Mucosa of descending colon (tissue), 3 donors: ENCODE measurements at regions not wholly inside any gene's neighbourhood (a gene's known extent, or its start where the extent isn't known, plus 50 kb on each side); places are given as distances from the start of the nearest gene placed in this dataset.

Experiments
- ATAC-seq: fragments of 200-7000 bp; cut with Tn5 transposase; one replicate; pipeline ENCODE4 v1.9.1; 2020; ENCODE audit warnings: mild to moderate bottlenecking, moderate library complexity
- DNase-seq, 3 donors: peaks; one replicate each; pipeline ENCODE4 v3.0.0-alpha.2; 2020
- H3K36me3 ChIP-seq: fragments of 200-600 bp; one replicate; pipeline ENCODE4 v1.8.0; 2021; ENCODE audit warnings: low read depth, mild to moderate bottlenecking
- H3K4me1 ChIP-seq: fragments of 200-600 bp; one replicate; pipeline ENCODE4 v1.8.0; 2021; ENCODE audit warnings: low read depth, mild to moderate bottlenecking
- H3K4me3 ChIP-seq: fragments of 200-600 bp; one replicate; pipeline ENCODE4 v1.8.0; 2021; ENCODE audit warnings: mild to moderate bottlenecking
- H3K9me3 ChIP-seq: fragments of 200-600 bp; one replicate; pipeline ENCODE4 v1.8.0; 2021; ENCODE audit warnings: mild to moderate bottlenecking
- CTCF ChIP-seq: fragments of 200-600 bp; IDR thresholded peaks from one replicate; pipeline ENCODE4 v1.8.0; 2022; ENCODE audit warnings: antibody characterized with exemption, mild to moderate bottlenecking
- intact Hi-C, 2 donors: fragments of 100-400 bp; cut with DNase I in 1 of 2; cut with micrococcal nuclease in 1 of 2; formaldehyde crosslinking; loops; one replicate each; pipeline versions ENCODE4 v1.11.0 to v1.11.1; 2022; cut with DNase I, micrococcal nuclease
- donor health status: DM: no; HTN: no; CAD: no; lungs with moderate emphysema.
- donor health status: DM: no; HTN: no; CAD: no.
- donor health status: DM: no; HTN: yes; CAD: no.

- H3K4me1 ChIP-seq, result no peaks in the 10 kb centered on the region
- ATAC-seq (no peak), DNase-seq (no peak)
- H3K4me3 ChIP-seq, result no peak overlapping the region
- no peak for TF ChIP-seq CTCF
- H3K36me3 ChIP-seq, result no peaks in the 10 kb centered on the region
- no peaks in the 10 kb centered on the region for H3K9me3 ChIP-seq
- intact Hi-C loops, result no loop called here
Observed at GRCh38 chrX:122777766-122778165, 406.3 kb upstream of the GRIA3 start.

- no peaks in the 10 kb centered on the region for H3K9me3 ChIP-seq
- H3K4me3 ChIP-seq, result no peak overlapping the region
- no peaks in the 10 kb centered on the region for H3K4me1 ChIP-seq
- no peaks in the 10 kb centered on the region for H3K36me3 ChIP-seq
- intact Hi-C loops, result no loop called here
- ATAC-seq (no peak), DNase-seq (no peak)
- TF ChIP-seq CTCF, result no peak
Observed at GRCh38 chrX:122783918-122784317, 400.2 kb upstream of the GRIA3 start.

GRCh38 chrX:122787231-122787630 lies 396.8 kb upstream of the GRIA3 start:
- DNase-seq, result no peak
- H3K9me3 ChIP-seq, result no peaks in the 10 kb centered on the region
- no peaks in the 10 kb centered on the region for H3K36me3 ChIP-seq
- no peak overlapping the region for H3K4me3 ChIP-seq
- intact Hi-C loops, result no loop called here
- no peak for TF ChIP-seq CTCF
- H3K4me1 ChIP-seq, result no peaks in the 10 kb centered on the region
- ATAC-seq, result no peak

- H3K9me3 ChIP-seq, result no peaks in the 10 kb centered on the region
- intact Hi-C loops, result no loop called here
- ATAC-seq, result no peak
- TF ChIP-seq CTCF, result no peak
- H3K36me3 ChIP-seq, result no peaks in the 10 kb centered on the region
- H3K4me1 ChIP-seq, result no peaks in the 10 kb centered on the region
- no peak overlapping the region for H3K4me3 ChIP-seq
- no peak for DNase-seq
Observed at GRCh38 chrX:122788216-122788615, 395.9 kb upstream of the GRIA3 start.

GRCh38 chrX:122790376-122791095 lies 393.5 kb upstream of the GRIA3 start:
- intact Hi-C loops, result no loop called here
- Histone ChIP-seq H3K4me3 (no peak overlapping the region), H3K36me3 (no peaks in the 10 kb centered on the region), H3K9me3 (no peaks in the 10 kb centered on the region), H3K4me1 (no peaks in the 10 kb centered on the region)
- ATAC-seq (no peak), DNase-seq (no peak)
- TF ChIP-seq CTCF, result no peak

- no peak for ATAC-seq
- no peak for TF ChIP-seq CTCF
- intact Hi-C loops, result no loop called here
- DNase-seq, result no peak
- Histone ChIP-seq H3K9me3 (no peaks in the 10 kb centered on the region), H3K4me3 (no peak overlapping the region), H3K4me1 (no peaks in the 10 kb centered on the region), H3K36me3 (no peaks in the 10 kb centered on the region)
Observed at GRCh38 chrX:122813876-122814275, 370.2 kb upstream of the GRIA3 start.
